B cell (primary cell): ENCODE measurements at regions not wholly inside any gene's neighbourhood (a gene's known extent, or its start where the extent isn't known, plus 50 kb on each side); places are given as distances from the start of the nearest gene placed in this dataset.

Experiments
- EZH2 ChIP-seq: IDR thresholded peaks from 2 replicates; pipeline ENCODE4 v1.6.1; 2012; ENCODE audit warnings: borderline replicate concordance, low read depth, mild to moderate bottlenecking, moderate library complexity, low read length; ENCODE audit not compliant: insufficient read depth, poor library complexity, severe bottlenecking
- TF ChIP-seq, protein P1 (sequence below): fragments of 200-600 bp; IDR thresholded peaks from one replicate; pipeline ENCODE4 v1.8.0; 2022; ENCODE audit warnings: antibody characterized with exemption, mild to moderate bottlenecking

DNA sequence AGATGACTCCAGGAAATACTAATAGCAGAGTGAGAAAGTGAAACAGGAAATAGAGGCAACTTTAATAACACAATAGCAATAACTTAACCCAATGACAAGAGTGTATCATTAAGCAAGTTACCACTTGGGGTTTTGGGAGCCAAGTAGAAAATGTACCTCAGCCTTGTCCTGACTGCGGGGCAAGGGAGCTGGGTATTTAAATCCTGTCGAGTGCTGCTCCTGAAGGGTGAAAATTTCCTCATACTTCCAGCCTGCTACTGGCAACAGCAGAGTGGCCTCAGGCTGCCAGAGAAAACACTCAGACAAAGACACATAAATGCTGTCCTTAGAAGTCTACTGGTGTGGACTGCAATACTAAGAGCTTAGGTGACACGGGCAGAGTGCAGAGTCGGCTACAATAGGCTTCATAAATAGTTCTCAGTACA is 112.5 kb upstream of the EMB start:
- TF ChIP-seq, protein P1, sequence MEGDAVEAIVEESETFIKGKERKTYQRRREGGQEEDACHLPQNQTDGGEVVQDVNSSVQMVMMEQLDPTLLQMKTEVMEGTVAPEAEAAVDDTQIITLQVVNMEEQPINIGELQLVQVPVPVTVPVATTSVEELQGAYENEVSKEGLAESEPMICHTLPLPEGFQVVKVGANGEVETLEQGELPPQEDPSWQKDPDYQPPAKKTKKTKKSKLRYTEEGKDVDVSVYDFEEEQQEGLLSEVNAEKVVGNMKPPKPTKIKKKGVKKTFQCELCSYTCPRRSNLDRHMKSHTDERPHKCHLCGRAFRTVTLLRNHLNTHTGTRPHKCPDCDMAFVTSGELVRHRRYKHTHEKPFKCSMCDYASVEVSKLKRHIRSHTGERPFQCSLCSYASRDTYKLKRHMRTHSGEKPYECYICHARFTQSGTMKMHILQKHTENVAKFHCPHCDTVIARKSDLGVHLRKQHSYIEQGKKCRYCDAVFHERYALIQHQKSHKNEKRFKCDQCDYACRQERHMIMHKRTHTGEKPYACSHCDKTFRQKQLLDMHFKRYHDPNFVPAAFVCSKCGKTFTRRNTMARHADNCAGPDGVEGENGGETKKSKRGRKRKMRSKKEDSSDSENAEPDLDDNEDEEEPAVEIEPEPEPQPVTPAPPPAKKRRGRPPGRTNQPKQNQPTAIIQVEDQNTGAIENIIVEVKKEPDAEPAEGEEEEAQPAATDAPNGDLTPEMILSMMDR: no peak
- TF ChIP-seq EZH2: no peak
